Liver (tissue), 3 donors: ENCODE measurements at regions not wholly inside any gene's neighbourhood (a gene's known extent, or its start where the extent isn't known, plus 50 kb on each side); places are given as distances from the start of the nearest gene placed in this dataset.

Source experiments
- CTCF ChIP-seq: fragments of 150-350 bp; IDR thresholded peaks from 2 replicates; pipeline ENCODE4 v1.5.1; 2017; ENCODE audit warnings: improper control_type of control experiment, low read depth, low read length; ENCODE audit not compliant: missing input control
- EGR1 ChIP-seq, 2 donors: IDR thresholded peaks; 2 replicates each; pipeline ENCODE4 v1.6.1; 2016 to 2018; ENCODE audit warnings: antibody characterized with exemption in 2 of 2, low read depth in 2 of 2
- JUND ChIP-seq, 2 donors: IDR thresholded peaks; 2 replicates each; pipeline ENCODE4 v1.6.1; 2016; ENCODE audit warnings: antibody characterized with exemption in 2 of 2
- MAX ChIP-seq: IDR thresholded peaks from 2 replicates; pipeline ENCODE4 v1.6.1; 2016; ENCODE audit warnings: antibody characterized with exemption
- RAD21 ChIP-seq, 2 donors: IDR thresholded peaks; 2 replicates each; pipeline ENCODE4 v1.6.1; 2016; ENCODE audit warnings: antibody characterized with exemption in 2 of 2, mild to moderate bottlenecking in 2 of 2
- REST ChIP-seq: IDR thresholded peaks from 2 replicates; pipeline ENCODE4 v1.6.1; 2016; ENCODE audit warnings: antibody characterized with exemption, mild to moderate bottlenecking
- SP1 ChIP-seq: IDR thresholded peaks from 2 replicates; pipeline ENCODE4 v1.6.1; 2018; ENCODE audit warnings: antibody characterized with exemption, mild to moderate bottlenecking
- YY1 ChIP-seq: IDR thresholded peaks from 2 replicates; pipeline ENCODE4 v1.6.1; 2016; ENCODE audit warnings: antibody characterized with exemption, mild to moderate bottlenecking
- donor health status: healthy.
- donor health status: healthy.

- TF ChIP-seq CTCF (no peak), REST (no peak), MAX (no peak), EGR1 (IDR thresholded peaks at IDR 0.05; ENCODE audit: low read depth in 2 of 2) (no peak), YY1 (no peak), JUND (IDR thresholded peaks at IDR 0.05) (no peak), SP1 (no peak), RAD21 (IDR thresholded peaks at IDR 0.05) (no peak)
These were observed 136.0 kb upstream of the EFNA5 start for GRCh38 chr5:107806705-107807104.
